Thyroid gland (tissue), 4 donors: ENCODE measurements at regions not wholly inside any gene's neighbourhood (a gene's known extent, or its start where the extent isn't known, plus 50 kb on each side); places are given as distances from the start of the nearest gene placed in this dataset.

Source experiments
- DNase-seq, 2 donors: peaks; one replicate each; pipeline ENCODE4 v3.0.0-alpha.2; 2019
- H3K27ac ChIP-seq, 3 donors: fragments of 200-600 bp; sonication (generic); 1 replicate in 2 of 3; 2 replicates in 1 of 3; pipeline ENCODE4 v1.5.1; 2016 to 2019; ENCODE audit warnings: mild to moderate bottlenecking in 1 of 3, moderate library complexity in 1 of 3
- H3K27me3 ChIP-seq: fragments of 200-600 bp; sonication (generic); one replicate; pipeline ENCODE4 v1.5.1; 2019
- H3K36me3 ChIP-seq, 2 donors: fragments of 200-600 bp; sonication (generic); one replicate each; pipeline ENCODE4 v1.5.1; 2016 to 2019
- H3K4me1 ChIP-seq, 2 donors: fragments of 200-600 bp; sonication (generic); one replicate each; pipeline ENCODE4 v1.5.1; 2017 to 2019
- H3K4me3 ChIP-seq, 3 donors: fragments of 200-600 bp; sonication (generic); replicated peaks in 1 of 3; 1 replicate in 2 of 3; 2 replicates in 1 of 3; pipeline ENCODE4 v1.5.1; 2016; ENCODE audit warnings: mild to moderate bottlenecking in 1 of 3
- H3K9me3 ChIP-seq: fragments of 200-600 bp; sonication (generic); one replicate; pipeline ENCODE4 v1.5.1; 2017
- CTCF ChIP-seq, 6 experiments: fragments of 200-600 bp in 3 of 6; fragments of 450-650 bp in 3 of 6; sonication (generic) in 3 of 6; IDR thresholded peaks; one replicate each; pipeline ENCODE4 v1.5.1; 2016 to 2019; ENCODE audit warnings: antibody characterized with exemption in 6 of 6, mild to moderate bottlenecking in 2 of 6, inconsistent platforms in 1 of 6, moderate library complexity in 1 of 6
- POLR2A ChIP-seq, 2 donors: fragments of 450-650 bp; IDR thresholded peaks; one replicate each; pipeline ENCODE4 v1.6.1; 2017; ENCODE audit warnings: antibody characterized with exemption in 2 of 2, mild to moderate bottlenecking in 2 of 2, moderate library complexity in 1 of 2
- WGBS, 2 donors: methylation state at CpG; one replicate each; pipeline ENCODE4 v1.1.5; 2017; 5-methylcytosine and 5-hydroxymethylcytosine counted together
- intact Hi-C: fragments of 100-400 bp; cut with DNase I; formaldehyde crosslinking; loops from one replicate; pipeline ENCODE4 v1.15.1; 2023

GRCh38 chr6:1144842-1145767, 166.8 kb upstream of the FOXQ1 start:
- H3K27me3 ChIP-seq = no peaks in the 10 kb centered on the region
- H3K4me3 ChIP-seq = no peak overlapping the region
- no peaks in the 10 kb centered on the region for H3K36me3 ChIP-seq
- 60 to 66% methylated on average over 10 of the region's 10 CpGs for WGBS, 2 donors
- DNase-seq = no peak
- H3K27ac ChIP-seq = no peak overlapping the region
- no peak for TF ChIP-seq CTCF (IDR thresholded peaks at IDR 0.05)
- no peak for TF ChIP-seq POLR2A (IDR thresholded peaks at IDR 0.05)
- intact Hi-C loops = no loop called here
- no peaks in the 10 kb centered on the region for H3K9me3 ChIP-seq
- H3K4me1 ChIP-seq = peaks cover 0 to 13% of the 10 kb centered on the region in 2 donors

GRCh38 chr6:1143655-1144054, 168.2 kb upstream of the FOXQ1 start:
- TF ChIP-seq CTCF (IDR thresholded peaks at IDR 0.05) = no peak
- TF ChIP-seq POLR2A (IDR thresholded peaks at IDR 0.05) = no peak
- Histone ChIP-seq H3K4me1 (peaks cover 0 to 13% of the 10 kb centered on the region in 2 donors), H3K27me3 (no peaks in the 10 kb centered on the region), H3K9me3 (no peaks in the 10 kb centered on the region), H3K36me3 (no peaks in the 10 kb centered on the region), H3K4me3 (no peak overlapping the region), H3K27ac (no peak overlapping the region)
- DNase-seq = no peak
- intact Hi-C loops = no loop called here
- 72 to 88% methylated on average over 7 of the region's 7 CpGs for WGBS, 2 donors

GRCh38 chr6:1139155-1139890, 172.6 kb upstream of the FOXQ1 start:
- Histone ChIP-seq H3K4me1 (peaks cover 0 to 13% of the 10 kb centered on the region in 2 donors), H3K27me3 (no peaks in the 10 kb centered on the region), H3K4me3 (no peak overlapping the region), H3K36me3 (no peaks in the 10 kb centered on the region), H3K27ac (no peak overlapping the region), H3K9me3 (no peaks in the 10 kb centered on the region)
- 72 to 81% methylated on average over 4 of the region's 4 CpGs for WGBS, 2 donors
- no peak for DNase-seq
- intact Hi-C loops = no loop called here
- TF ChIP-seq CTCF (IDR thresholded peaks at IDR 0.05) (no peak), POLR2A (IDR thresholded peaks at IDR 0.05) (no peak)

GRCh38 chr6:1137849-1138248, 174.0 kb upstream of the FOXQ1 start:
- Histone ChIP-seq H3K4me1 (peaks cover 0 to 13% of the 10 kb centered on the region in 2 donors), H3K27me3 (no peaks in the 10 kb centered on the region), H3K9me3 (no peaks in the 10 kb centered on the region), H3K27ac (no peak overlapping the region), H3K4me3 (no peak overlapping the region), H3K36me3 (no peaks in the 10 kb centered on the region)
- DNase-seq = no peak
- no peak for TF ChIP-seq POLR2A (IDR thresholded peaks at IDR 0.05)
- TF ChIP-seq CTCF (IDR thresholded peaks at IDR 0.05) = no peak
- intact Hi-C loops = no loop called here
- WGBS, 2 donors = 94 to 95% methylated on average over 6 of the region's 6 CpGs

- no peak for DNase-seq
- H3K36me3 ChIP-seq = no peaks in the 10 kb centered on the region
Measured at GRCh38 chr6:1136827-1137226, 175.1 kb upstream of the FOXQ1 start.

More at GRCh38 chr6:1136827-1137226, 175.1 kb upstream of the FOXQ1 start:
- TF ChIP-seq POLR2A (IDR thresholded peaks at IDR 0.05) (no peak), CTCF (IDR thresholded peaks at IDR 0.05) (no peak)
- intact Hi-C loops = no loop called here
- Histone ChIP-seq H3K4me3 (no peak overlapping the region), H3K4me1 (peaks cover 4 to 23% of the 10 kb centered on the region in 2 donors), H3K9me3 (no peaks in the 10 kb centered on the region), H3K27ac (peak overlapping the region in 2 of 3 donors; percentile 35 to 66), H3K27me3 (no peaks in the 10 kb centered on the region)
- 73 to 81% methylated on average over 4 of the region's 4 CpGs for WGBS, 2 donors
